ENCODE measurements at regions not wholly inside any gene's neighbourhood (a gene's known extent, or its start where the extent isn't known, plus 50 kb on each side); places are given as distances from the start of the nearest gene placed in this dataset.

- no peak for TF ChIP-seq KAT2B (IDR thresholded peaks at IDR 0.05; ENCODE audit: low read depth, low read length)
- no peak for TF ChIP-seq EZH2 (IDR thresholded peaks at IDR 0.05; ENCODE audit: borderline replicate concordance, low read depth, low read length)
- no peak for TF ChIP-seq CXXC5 (CRISPR knock-in tag; IDR thresholded peaks at IDR 0.05)
- no peak for TF ChIP-seq CBFB (CRISPR knock-in tag; IDR thresholded peaks at IDR 0.05)
- TF ChIP-seq ETV5 (CRISPR knock-in tag; IDR thresholded peaks at IDR 0.05; ENCODE audit: low read depth) = no peak
- no peak for TF ChIP-seq TBL1XR1 (IDR thresholded peaks at IDR 0.05; ENCODE audit: low read length in 2 of 2)
- TF ChIP-seq TFAM (CRISPR knock-in tag; conservative IDR thresholded peaks at IDR 0.05) = no peak
Observed at GRCh38 chr17:74077231-74077630, 126.2 kb upstream of the RPL38 start.
